ENCODE measurements at regions not wholly inside any gene's neighbourhood (a gene's known extent, or its start where the extent isn't known, plus 50 kb on each side); places are given as distances from the start of the nearest gene placed in this dataset.

DNA sequence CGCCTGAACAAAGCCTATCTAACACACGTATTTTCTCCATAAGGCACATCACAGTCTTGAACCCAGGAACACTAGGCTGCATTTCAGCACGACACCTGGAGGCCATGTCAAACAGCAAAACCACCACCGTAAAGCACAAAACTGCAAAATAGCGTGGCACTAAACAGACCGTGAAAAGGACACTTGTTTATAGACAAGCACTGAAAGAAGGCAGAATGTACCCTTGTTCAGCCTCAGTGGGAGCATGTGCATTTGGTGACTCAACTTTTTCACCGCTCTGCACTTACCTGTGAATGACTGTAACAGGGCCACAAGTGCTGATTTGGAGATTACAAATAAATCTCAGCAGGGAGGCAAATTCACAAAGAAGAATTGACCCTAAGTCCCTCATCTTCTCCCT is 80.8 kb downstream of the ISG20 start:
- Histone ChIP-seq H3K4me1 (ENCODE audit: control insufficient read depth, insufficient read depth, low read length) (no peaks in the 10 kb centered on the region), H3K27ac (ENCODE audit: insufficient read depth, low read length) (no peak overlapping the region), H3K56ac (ENCODE audit: extremely low read depth, insufficient read depth, low read length) (no peak overlapping the region), H3K14ac (replicated peaks; ENCODE audit: low read depth, low read length) (no peak overlapping the region), H2AK9ac (replicated peaks; ENCODE audit: low read depth, low read length, poor library complexity) (no peak overlapping the region), H3K9me3 (ENCODE audit: control insufficient read depth, insufficient read depth, low read length) (no peaks in the 10 kb centered on the region), H2BK15ac (ENCODE audit: low read depth, low read length) (no peak overlapping the region), H2AK5ac (ENCODE audit: low read depth, low read length) (no peak overlapping the region), H4K5ac (ENCODE audit: low read depth, low read length) (no peak overlapping the region), H3K4me2 (ENCODE audit: low read depth, low read length) (no peak overlapping the region), H3K23ac (ENCODE audit: low read depth, low read length) (no peak overlapping the region), H3K27me3 (ENCODE audit: control insufficient read depth, insufficient read depth, low read length) (peaks cover 29% of the 10 kb centered on the region), H2BK20ac (ENCODE audit: low read depth, low read length) (no peak overlapping the region), H3K9me1 (ENCODE audit: insufficient read depth, low read length) (no peaks in the 10 kb centered on the region), H3K79me1 (ENCODE audit: low read depth in 1 of 2, low read length in 2 of 2) (no peaks in the 10 kb centered on the region), H3K9ac (ENCODE audit: low read depth, low read length) (no peak overlapping the region), H2BK120ac (ENCODE audit: low read depth, low read length) (no peak overlapping the region), H3K18ac (ENCODE audit: low read depth, low read length) (no peak overlapping the region), H4K20me1 (ENCODE audit: insufficient read depth, low read length) (no peaks in the 10 kb centered on the region), H3K4ac (ENCODE audit: low read depth, low read length) (no peak overlapping the region), H2BK5ac (ENCODE audit: low read depth, low read length, poor library complexity, severe bottlenecking) (no peak overlapping the region), H2AFZ (replicated peaks; ENCODE audit: low read length, poor library complexity) (no peak overlapping the region), H3K4me3 (ENCODE audit: insufficient read depth, low read depth, low read length) (no peak overlapping the region), H3K36me3 (ENCODE audit: control insufficient read depth, insufficient read depth, low read length) (no peaks in the 10 kb centered on the region), H4K8ac (ENCODE audit: low read depth in 2 of 2, low read length in 2 of 2) (no peak overlapping the region), H4K91ac (ENCODE audit: insufficient read depth, low read depth, low read length) (no peak overlapping the region)
- no CpG with 5 or more reads among the region's 7 CpGs for WGBS, 2 experiments (ENCODE audit: extremely low coverage in 2 of 2, insufficient read length in 1 of 2)
- ATAC-seq (ENCODE audit: low read depth) (no peak), DNase-seq (no peak)
- TF ChIP-seq RCOR1 (IDR thresholded peaks at IDR 0.05; ENCODE audit: insufficient replicate concordance, low read length), result no peak
- no peak for TF ChIP-seq RFX5 (IDR thresholded peaks at IDR 0.05; ENCODE audit: low read depth, low read length)
- TF ChIP-seq MAFK (IDR thresholded peaks at IDR 0.05; ENCODE audit: low read depth, low read length), result no peak
- dilution Hi-C loops (cut with HindIII; ENCODE audit: low sequenced_read_pairs, unreplicated experiment) (no loop called here), in situ Hi-C loops (cut with MboI; ENCODE audit: low sequenced_read_pairs) (no loop called here), intact Hi-C loops (cut with micrococcal nuclease) (no loop called here)
- ChIA-PET CTCF (no interaction called here), POLR2A (ENCODE audit: unreplicated experiment) (no interaction called here)
- no TSS peak for BruUV-seq (replicated peaks)

All from IMR-90 (cell line).